Endothelial cell of umbilical vein (primary cell): ENCODE measurements at regions not wholly inside any gene's neighbourhood (a gene's known extent, or its start where the extent isn't known, plus 50 kb on each side); places are given as distances from the start of the nearest gene placed in this dataset.

Source experiments
- EZH2 ChIP-seq: IDR thresholded peaks from 2 replicates; pipeline ENCODE4 v1.6.1; 2012; ENCODE audit warnings: borderline replicate concordance, low read depth, mild to moderate bottlenecking, moderate library complexity, low read length, inconsistent platforms; ENCODE audit not compliant: severe bottlenecking
- FOS ChIP-seq: IDR thresholded peaks from 2 replicates; pipeline ENCODE4 v1.6.1; 2011; ENCODE audit warnings: mild to moderate bottlenecking, low read length, moderate library complexity, borderline replicate concordance; ENCODE audit not compliant: insufficient read depth
- GATA2 ChIP-seq: IDR thresholded peaks from 2 replicates; pipeline ENCODE4 v1.7.0; 2011; ENCODE audit warnings: low read depth, mild to moderate bottlenecking, moderate library complexity, mixed read lengths, low read length; ENCODE audit not compliant: insufficient read length, insufficient read depth
- JUN ChIP-seq: IDR thresholded peaks from 2 replicates; pipeline ENCODE4 v1.6.1; 2011; ENCODE audit warnings: borderline replicate concordance, low read depth; ENCODE audit not compliant: insufficient read length, insufficient read depth
- POLR2A ChIP-seq: IDR thresholded peaks from 2 replicates; pipeline ENCODE4 v1.6.1; 2012; ENCODE audit warnings: low read depth, mild to moderate bottlenecking, control low read depth, low read length
- POLR2AphosphoS5 ChIP-seq: IDR thresholded peaks from 2 replicates; pipeline ENCODE4 v1.6.1; 2012; ENCODE audit warnings: low read depth, mild to moderate bottlenecking, control low read depth, low read length, moderate library complexity; ENCODE audit not compliant: insufficient read depth
- TF ChIP-seq, protein P1 (sequence below), 2 donors: IDR thresholded peaks; 1 replicate in 1 of 2; 2 replicates in 1 of 2; pipeline ENCODE4 v1.5.1; 2011; ENCODE audit warnings: low read length in 2 of 2, mild to moderate bottlenecking in 2 of 2, moderate library complexity in 2 of 2, control low read depth in 1 of 2, inconsistent platforms in 1 of 2, low read depth in 1 of 2; ENCODE audit not compliant: insufficient read depth in 1 of 2; ENCODE audit errors: extremely low read depth in 1 of 2
- TF ChIP-seq, protein P2 (sequence below): IDR thresholded peaks from 2 replicates; pipeline ENCODE4 v1.6.1; 2011; ENCODE audit not compliant: insufficient read depth, insufficient read length

DNA sequence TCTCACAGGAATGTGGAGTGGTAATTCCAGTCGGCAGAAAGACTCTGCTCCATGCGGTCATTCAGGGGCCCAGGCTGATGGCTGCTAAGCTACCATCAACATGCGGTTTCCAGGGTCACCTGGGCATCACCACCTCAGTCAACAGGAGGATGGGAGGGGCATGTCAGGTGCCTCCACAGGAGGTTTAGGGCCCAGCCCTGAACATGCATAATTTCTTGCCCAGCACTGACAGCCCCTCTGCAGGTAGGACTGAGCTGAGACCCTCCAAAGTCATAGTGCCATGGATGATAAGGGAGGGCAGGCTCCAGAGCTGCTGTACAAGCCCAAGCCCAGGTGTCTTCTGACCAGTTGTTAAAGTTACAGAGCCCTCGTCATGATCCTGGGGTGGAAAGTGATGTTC is 244.0 kb upstream of the SFSWAP start:
- TF ChIP-seq, protein P1, sequence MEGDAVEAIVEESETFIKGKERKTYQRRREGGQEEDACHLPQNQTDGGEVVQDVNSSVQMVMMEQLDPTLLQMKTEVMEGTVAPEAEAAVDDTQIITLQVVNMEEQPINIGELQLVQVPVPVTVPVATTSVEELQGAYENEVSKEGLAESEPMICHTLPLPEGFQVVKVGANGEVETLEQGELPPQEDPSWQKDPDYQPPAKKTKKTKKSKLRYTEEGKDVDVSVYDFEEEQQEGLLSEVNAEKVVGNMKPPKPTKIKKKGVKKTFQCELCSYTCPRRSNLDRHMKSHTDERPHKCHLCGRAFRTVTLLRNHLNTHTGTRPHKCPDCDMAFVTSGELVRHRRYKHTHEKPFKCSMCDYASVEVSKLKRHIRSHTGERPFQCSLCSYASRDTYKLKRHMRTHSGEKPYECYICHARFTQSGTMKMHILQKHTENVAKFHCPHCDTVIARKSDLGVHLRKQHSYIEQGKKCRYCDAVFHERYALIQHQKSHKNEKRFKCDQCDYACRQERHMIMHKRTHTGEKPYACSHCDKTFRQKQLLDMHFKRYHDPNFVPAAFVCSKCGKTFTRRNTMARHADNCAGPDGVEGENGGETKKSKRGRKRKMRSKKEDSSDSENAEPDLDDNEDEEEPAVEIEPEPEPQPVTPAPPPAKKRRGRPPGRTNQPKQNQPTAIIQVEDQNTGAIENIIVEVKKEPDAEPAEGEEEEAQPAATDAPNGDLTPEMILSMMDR (IDR thresholded peaks at IDR 0.05; ENCODE audit: extremely low read depth in 1 of 2, insufficient read depth in 1 of 2, low read depth in 1 of 2, low read length in 2 of 2): no peak
- TF ChIP-seq POLR2A: no peak
- TF ChIP-seq, protein P2, sequence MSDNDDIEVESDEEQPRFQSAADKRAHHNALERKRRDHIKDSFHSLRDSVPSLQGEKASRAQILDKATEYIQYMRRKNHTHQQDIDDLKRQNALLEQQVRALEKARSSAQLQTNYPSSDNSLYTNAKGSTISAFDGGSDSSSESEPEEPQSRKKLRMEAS: no peak
- no peak for TF ChIP-seq GATA2
- no peak for TF ChIP-seq FOS
- TF ChIP-seq POLR2AphosphoS5: no peak
- no peak for TF ChIP-seq JUN
- no peak for TF ChIP-seq EZH2
